Stimulated activated naive CD8-positive, alpha-beta T cell treated with anti-CD3 and anti-CD28 coated beads, Interleukin-15, Interleukin-2, amounts not matched to agents 100 ng/mL and 50 ng/mL, for 24 hours (primary cell): ENCODE measurements at regions not wholly inside any gene's neighbourhood (a gene's known extent, or its start where the extent isn't known, plus 50 kb on each side); places are given as distances from the start of the nearest gene placed in this dataset.
"Not testable (repeated sequence)": the region's sequence is repeated elsewhere in the genome, so short reads cannot be mapped to it uniquely, and the experiment has no call there.

ENCODE experiments used
- H3K27ac Mint-ChIP-seq: one replicate; pipeline ENCODE4 v1.8.0; 2021; ENCODE audit warnings: mild to moderate bottlenecking, mixed read lengths
- H3K27me3 Mint-ChIP-seq: one replicate; pipeline ENCODE4 v1.8.0; 2021; ENCODE audit warnings: mixed read lengths
- H3K36me3 Mint-ChIP-seq: one replicate; pipeline ENCODE4 v1.8.0; 2021; ENCODE audit warnings: low read depth, mixed read lengths
- H3K4me1 Mint-ChIP-seq: one replicate; pipeline ENCODE4 v1.8.0; 2021; ENCODE audit warnings: low read depth, mixed read lengths
- H3K4me3 Mint-ChIP-seq: one replicate; pipeline ENCODE4 v1.8.0; 2021; ENCODE audit warnings: mild to moderate bottlenecking, mixed read lengths
- H3K9me3 Mint-ChIP-seq: one replicate; pipeline ENCODE4 v1.8.0; 2021; ENCODE audit warnings: mixed read lengths

- no peak overlapping the region for H3K27ac Mint-ChIP-seq
Measured at GRCh38 chr5:93997562-93997961, 256.2 kb upstream of the POU5F2 start.

DNA sequence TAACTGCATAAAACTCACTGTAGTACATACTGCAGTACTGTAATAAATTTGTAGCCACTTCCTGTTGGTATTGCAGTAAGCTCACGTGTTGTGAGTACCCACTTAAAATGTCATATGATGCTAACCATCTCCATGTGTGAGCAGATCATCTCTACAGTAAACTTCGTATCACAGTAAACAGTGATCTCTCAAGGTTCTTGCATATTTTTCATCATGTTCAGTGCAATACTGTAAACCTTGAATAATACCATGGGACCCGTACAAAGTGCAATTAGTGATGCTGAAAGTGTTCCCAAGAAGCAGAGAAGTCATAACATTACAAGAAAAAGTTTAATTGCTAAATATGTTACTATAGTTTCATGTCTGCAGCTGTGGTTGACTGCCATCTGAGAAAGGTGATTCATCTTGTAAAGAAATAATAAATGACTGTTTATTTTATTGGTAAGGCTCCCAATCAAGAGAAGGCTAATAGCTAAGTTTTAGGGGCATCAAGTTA, 253.8 kb upstream of the POU5F2 start:
- H3K27me3 Mint-ChIP-seq = no peaks in the 10 kb centered on the region
- no peak overlapping the region for H3K27ac Mint-ChIP-seq
- H3K4me1 Mint-ChIP-seq = peaks cover 18% of the 10 kb centered on the region
- H3K9me3 Mint-ChIP-seq = no peaks in the 10 kb centered on the region
- H3K4me3 Mint-ChIP-seq = no peak overlapping the region
- peaks cover under 1% of the 10 kb centered on the region for H3K36me3 Mint-ChIP-seq

More at GRCh38 chr5:93997562-93997961, 256.2 kb upstream of the POU5F2 start:
- Mint-ChIP-seq H3K4me1 (peaks cover 18% of the 10 kb centered on the region), H3K27me3 (no peaks in the 10 kb centered on the region), H3K36me3 (peaks cover 23% of the 10 kb centered on the region), H3K9me3 (peaks cover 16% of the 10 kb centered on the region), H3K4me3 (no peak overlapping the region)

DNA sequence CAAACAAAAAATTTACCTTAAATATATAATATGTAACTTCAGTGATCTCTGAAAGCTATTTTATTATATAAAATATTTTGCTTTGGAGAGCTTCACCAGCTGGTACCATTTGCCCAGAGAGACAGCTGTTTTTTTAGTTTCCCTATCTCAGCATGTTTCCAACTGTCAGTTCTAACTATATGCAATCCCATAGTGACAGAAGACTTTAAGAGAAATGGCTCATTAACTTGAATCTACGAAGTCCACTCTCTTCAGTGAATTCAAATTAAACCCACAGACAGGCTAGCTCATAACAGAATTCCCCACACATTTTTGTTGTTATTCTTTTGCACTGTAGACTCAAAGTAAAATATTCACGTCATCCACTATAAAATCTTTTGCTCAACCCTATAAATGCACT, 251.8 kb upstream of the POU5F2 start:
- Mint-ChIP-seq H3K9me3 (peaks cover under 1% of the 10 kb centered on the region), H3K36me3 (peaks cover under 1% of the 10 kb centered on the region), H3K4me1 (peaks cover 18% of the 10 kb centered on the region), H3K4me3 (no peak overlapping the region), H3K27ac (no peak overlapping the region), H3K27me3 (no peaks in the 10 kb centered on the region)

GRCh38 chr5:93990504-93991070, 249.2 kb upstream of the POU5F2 start:
- H3K27ac Mint-ChIP-seq = no peak overlapping the region
- peaks cover 5% of the 10 kb centered on the region for H3K36me3 Mint-ChIP-seq
- no peaks in the 10 kb centered on the region for H3K27me3 Mint-ChIP-seq
- H3K9me3 Mint-ChIP-seq = peaks cover 9% of the 10 kb centered on the region
- no peak overlapping the region for H3K4me3 Mint-ChIP-seq
- peaks cover 11% of the 10 kb centered on the region for H3K4me1 Mint-ChIP-seq

GRCh38 chr5:93985940-93986570, 244.7 kb upstream of the POU5F2 start:
- not testable (repeated sequence) for H3K27ac Mint-ChIP-seq, H3K4me1 Mint-ChIP-seq, H3K4me3 Mint-ChIP-seq, H3K27me3 Mint-ChIP-seq
- peaks cover 13% of the 10 kb centered on the region for H3K9me3 Mint-ChIP-seq
- peaks cover 21% of the 10 kb centered on the region for H3K36me3 Mint-ChIP-seq

- H3K9me3 Mint-ChIP-seq = peaks cover 38% of the 10 kb centered on the region
- no peak overlapping the region for H3K4me3 Mint-ChIP-seq
- no peaks in the 10 kb centered on the region for H3K4me1 Mint-ChIP-seq
- H3K27ac Mint-ChIP-seq = no peak overlapping the region
- no peaks in the 10 kb centered on the region for H3K27me3 Mint-ChIP-seq
- H3K36me3 Mint-ChIP-seq = peaks cover 75% of the 10 kb centered on the region
Measured at GRCh38 chr5:93978222-93978621, 236.8 kb upstream of the POU5F2 start.

GRCh38 chr5:93967923-93968322, 226.5 kb upstream of the POU5F2 start:
- Mint-ChIP-seq H3K36me3 (peaks cover 40% of the 10 kb centered on the region), H3K4me3 (no peak overlapping the region), H3K4me1 (no peaks in the 10 kb centered on the region), H3K9me3 (peaks cover 5% of the 10 kb centered on the region), H3K27ac (no peak overlapping the region), H3K27me3 (no peaks in the 10 kb centered on the region)

DNA sequence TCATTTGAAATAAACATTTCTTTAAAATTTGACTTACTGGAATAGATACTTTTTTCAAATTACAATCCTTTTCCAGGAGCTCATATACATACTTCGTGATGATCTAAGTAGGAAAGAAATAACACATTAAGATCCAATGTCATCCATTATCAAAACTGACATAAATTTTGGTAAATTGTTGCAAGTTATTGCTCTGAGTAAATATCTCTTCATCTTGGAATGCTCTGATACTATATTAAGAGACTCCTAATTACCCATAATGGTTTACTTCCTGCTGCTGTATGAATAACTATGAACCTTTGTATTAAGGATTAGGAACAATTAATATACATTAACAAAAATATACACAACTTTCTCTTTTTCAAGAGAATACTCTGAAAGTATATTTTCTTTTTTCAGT, 223.0 kb upstream of the POU5F2 start:
- no peak overlapping the region for H3K4me3 Mint-ChIP-seq

GRCh38 chr5:93960042-93960441, 218.6 kb upstream of the POU5F2 start:
- Mint-ChIP-seq H3K9me3 (no peaks in the 10 kb centered on the region), H3K36me3 (peaks cover 35% of the 10 kb centered on the region), H3K27me3 (no peaks in the 10 kb centered on the region), H3K4me3 (no peak overlapping the region), H3K4me1 (no peaks in the 10 kb centered on the region), H3K27ac (no peak overlapping the region)

More for the DNA sequence above, 223.0 kb upstream of the POU5F2 start:
- Mint-ChIP-seq H3K9me3 (peaks cover 4% of the 10 kb centered on the region), H3K27ac (no peak overlapping the region), H3K27me3 (no peaks in the 10 kb centered on the region), H3K4me1 (no peaks in the 10 kb centered on the region), H3K36me3 (peaks cover 36% of the 10 kb centered on the region)

DNA sequence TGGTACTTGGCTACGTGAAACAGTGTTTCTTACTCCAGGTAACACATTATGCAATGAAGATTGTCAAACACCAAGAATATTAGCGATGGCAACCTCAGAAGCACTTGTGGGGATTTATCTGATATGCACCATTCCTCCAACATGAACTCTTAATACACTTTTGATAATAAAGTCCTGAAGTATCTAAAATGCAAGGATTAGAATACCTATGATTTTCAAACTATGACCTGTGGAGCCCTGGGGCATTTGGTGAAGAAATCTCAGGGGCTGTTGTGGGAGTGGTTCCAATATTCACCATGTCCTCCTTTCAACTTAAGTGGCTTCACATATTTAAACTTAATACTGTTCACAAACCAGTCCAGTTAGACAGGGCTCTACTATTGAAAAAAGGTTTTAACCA, 214.6 kb upstream of the POU5F2 start:
- no peak overlapping the region for H3K27ac Mint-ChIP-seq
- no peaks in the 10 kb centered on the region for H3K9me3 Mint-ChIP-seq
- H3K27me3 Mint-ChIP-seq = no peaks in the 10 kb centered on the region
- peaks cover 61% of the 10 kb centered on the region for H3K36me3 Mint-ChIP-seq
- H3K4me3 Mint-ChIP-seq = no peak overlapping the region
- H3K4me1 Mint-ChIP-seq = no peaks in the 10 kb centered on the region

GRCh38 chr5:93954421-93955069, 213.1 kb upstream of the POU5F2 start:
- no peaks in the 10 kb centered on the region for H3K27me3 Mint-ChIP-seq
- H3K9me3 Mint-ChIP-seq = peaks cover 6% of the 10 kb centered on the region
- peaks cover 65% of the 10 kb centered on the region for H3K36me3 Mint-ChIP-seq
- no peaks in the 10 kb centered on the region for H3K4me1 Mint-ChIP-seq
- no peak overlapping the region for H3K4me3 Mint-ChIP-seq
- no peak overlapping the region for H3K27ac Mint-ChIP-seq

DNA sequence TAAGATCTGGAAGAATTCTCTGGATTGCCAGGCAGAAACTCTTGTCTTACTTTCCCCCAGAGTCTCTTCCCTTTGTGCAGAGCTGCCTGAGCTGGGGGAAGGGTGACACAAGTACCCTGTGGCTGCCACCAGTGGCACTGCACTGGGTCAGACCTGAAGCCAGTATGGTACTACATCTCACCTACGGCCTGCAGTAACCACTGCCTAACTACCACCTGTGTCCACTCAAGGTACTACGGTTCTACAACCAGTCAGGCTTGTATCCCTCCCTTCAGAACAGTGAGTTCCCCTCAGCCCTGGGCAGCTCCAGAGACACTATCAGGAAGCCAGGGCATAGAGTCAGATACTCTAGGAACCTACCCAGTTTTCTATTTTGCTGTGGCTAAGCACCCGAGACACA, 212.0 kb upstream of the POU5F2 start:
- no peak overlapping the region for H3K27ac Mint-ChIP-seq
- no peaks in the 10 kb centered on the region for H3K4me1 Mint-ChIP-seq
- H3K27me3 Mint-ChIP-seq = no peaks in the 10 kb centered on the region
- no peak overlapping the region for H3K4me3 Mint-ChIP-seq
- H3K36me3 Mint-ChIP-seq = peaks cover 67% of the 10 kb centered on the region
- peaks cover 6% of the 10 kb centered on the region for H3K9me3 Mint-ChIP-seq

GRCh38 chr5:93941897-93942296, 200.5 kb upstream of the POU5F2 start:
- Mint-ChIP-seq H3K4me1 (peaks cover 9% of the 10 kb centered on the region), H3K9me3 (no peaks in the 10 kb centered on the region), H3K4me3 (no peak overlapping the region), H3K27me3 (no peaks in the 10 kb centered on the region), H3K27ac (no peak overlapping the region), H3K36me3 (peaks cover 10% of the 10 kb centered on the region)

- H3K27me3 Mint-ChIP-seq, H3K4me3 Mint-ChIP-seq, H3K9me3 Mint-ChIP-seq, H3K4me1 Mint-ChIP-seq, H3K27ac Mint-ChIP-seq: not testable (repeated sequence)
- peaks cover 16% of the 10 kb centered on the region for H3K36me3 Mint-ChIP-seq
Measured at GRCh38 chr5:93933269-93933668, 191.9 kb upstream of the POU5F2 start.

- no peak overlapping the region for H3K4me3 Mint-ChIP-seq
- no peaks in the 10 kb centered on the region for H3K27me3 Mint-ChIP-seq
- peaks cover 9% of the 10 kb centered on the region for H3K9me3 Mint-ChIP-seq
- no peaks in the 10 kb centered on the region for H3K4me1 Mint-ChIP-seq
- peaks cover 20% of the 10 kb centered on the region for H3K36me3 Mint-ChIP-seq
- no peak overlapping the region for H3K27ac Mint-ChIP-seq
Measured at GRCh38 chr5:93930098-93930497, 188.7 kb upstream of the POU5F2 start.
